BJ (cell line): ENCODE measurements at regions not wholly inside any gene's neighbourhood (a gene's known extent, or its start where the extent isn't known, plus 50 kb on each side); places are given as distances from the start of the nearest gene placed in this dataset.

Experiments used
- CTCF ChIA-PET: fragments of 350-600 bp; formaldehyde crosslinking; extraction: SDS; loops from one replicate; lab custom pipeline; 2021; ENCODE audit warnings: antibody characterized with exemption, inconsistent platforms; lab: Yijun Ruan, JAX
- POLR2A ChIA-PET: fragments of 300-600 bp; sonication (Branson Sonifier 250); formaldehyde crosslinking; extraction: SDS; loops from one replicate; lab custom pipeline; 2021; ENCODE audit warnings: antibody characterized with exemption; lab: Charles Lee
- DNase-seq: peaks from one replicate; pipeline ENCODE4 v3.0.0-alpha.2; 2011; ENCODE audit warnings: low read depth
- H3K27me3 ChIP-seq: 2 replicates; pipeline ENCODE4 v1.6.0; 2011; ENCODE audit warnings: low read length; ENCODE audit not compliant: control insufficient read depth, insufficient read depth
- H3K36me3 ChIP-seq: 2 replicates; pipeline ENCODE4 v1.5.1; 2011; ENCODE audit warnings: low read length; ENCODE audit not compliant: control insufficient read depth, insufficient read depth
- H3K4me3 ChIP-seq: 2 replicates; pipeline ENCODE4 v1.5.1; 2011; ENCODE audit warnings: low read depth, mild to moderate bottlenecking, control low read depth, low read length
- CTCF ChIP-seq: IDR thresholded peaks from 2 replicates; pipeline ENCODE4 v1.5.1; 2011; ENCODE audit warnings: low read depth, mild to moderate bottlenecking, control low read depth, inconsistent platforms, low read length, moderate library complexity; ENCODE audit not compliant: insufficient read depth

DNA sequence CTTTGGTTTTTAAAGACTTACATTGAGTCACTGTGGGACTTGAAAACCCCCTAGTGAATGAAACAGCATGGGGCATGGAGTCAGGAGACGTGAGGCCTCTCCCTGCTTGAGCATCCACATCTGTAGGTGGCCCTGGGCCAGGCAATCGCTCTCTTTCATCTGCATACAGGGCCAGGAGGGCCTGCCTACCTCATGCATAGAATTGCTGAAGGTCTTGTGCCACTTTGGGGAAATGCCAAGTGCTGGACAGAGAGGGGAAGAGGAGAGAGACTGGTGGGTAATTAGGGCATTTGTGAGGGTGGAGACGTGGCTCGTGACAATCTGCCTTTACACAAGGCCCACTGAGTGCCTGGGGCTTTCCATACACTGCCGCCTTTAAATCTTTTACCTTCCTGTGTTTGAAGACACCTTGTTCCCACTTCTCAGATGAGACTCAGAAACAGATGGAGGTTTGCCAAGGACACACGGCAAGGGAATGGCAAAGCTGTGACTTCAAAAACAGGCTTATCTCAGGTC is 322.2 kb upstream of the HS6ST1 start:
- H3K4me3 ChIP-seq: no peak overlapping the region
- DNase-seq: no peak
- no peak for TF ChIP-seq CTCF
- H3K27me3 ChIP-seq: no peaks in the 10 kb centered on the region; the same call in 1 of the 2 replicates
- CTCF ChIA-PET: no interaction called here
- H3K36me3 ChIP-seq: no peaks in the 10 kb centered on the region
- POLR2A ChIA-PET: no interaction called here

- ChIA-PET POLR2A (no interaction called here), CTCF (no interaction called here)
- no peak for DNase-seq
Observed at GRCh38 chr2:128641421-128642080, 322.9 kb upstream of the HS6ST1 start.

GRCh38 chr2:128642316-128642715 is 323.6 kb upstream of the HS6ST1 start:
- POLR2A ChIA-PET: no interaction called here
- H3K36me3 ChIP-seq: no peaks in the 10 kb centered on the region
- no peaks in the 10 kb centered on the region; the same call in 1 of the 2 replicates for H3K27me3 ChIP-seq
- no peak for DNase-seq
- TF ChIP-seq CTCF: no peak
- CTCF ChIA-PET: interaction anchor here (0.9 kb wide), 1 partner anchor 66 kb away, joined by 5 read pairs; no protein-coding TSS in a partner anchor
- H3K4me3 ChIP-seq: no peak overlapping the region

More at GRCh38 chr2:128641421-128642080, 322.9 kb upstream of the HS6ST1 start:
- H3K27me3 ChIP-seq: no peaks in the 10 kb centered on the region; the same call in 1 of the 2 replicates
- H3K4me3 ChIP-seq: no peak overlapping the region
- H3K36me3 ChIP-seq: no peaks in the 10 kb centered on the region
- no peak for TF ChIP-seq CTCF

GRCh38 chr2:128642821-128643220 is 324.2 kb upstream of the HS6ST1 start:
- no peak overlapping the region for H3K4me3 ChIP-seq
- H3K36me3 ChIP-seq: no peaks in the 10 kb centered on the region
- CTCF ChIA-PET: interaction anchor here (0.9 kb wide), 1 partner anchor 65 kb away, joined by 5 read pairs; no protein-coding TSS in a partner anchor
- POLR2A ChIA-PET: no interaction called here
- no peaks in the 10 kb centered on the region; the same call in 1 of the 2 replicates for H3K27me3 ChIP-seq
- TF ChIP-seq CTCF: no peak
- DNase-seq: no peak

- Histone ChIP-seq H3K4me3 (no peak overlapping the region), H3K36me3 (no peaks in the 10 kb centered on the region), H3K27me3 (no peaks in the 10 kb centered on the region; the same call in 1 of the 2 replicates)
- ChIA-PET POLR2A (no interaction called here), CTCF (interaction anchor here (0.9 kb wide), 1 partner anchor 65 kb away, joined by 5 read pairs; no protein-coding TSS in a partner anchor)
- no peak for DNase-seq
- no peak for TF ChIP-seq CTCF
Observed at GRCh38 chr2:128643221-128644065, 324.8 kb upstream of the HS6ST1 start.
